DND-41 (cell line): ENCODE measurements at regions not wholly inside any gene's neighbourhood (a gene's known extent, or its start where the extent isn't known, plus 50 kb on each side); places are given as distances from the start of the nearest gene placed in this dataset.

Experiments
- ATAC-seq: fragments of 200-7000 bp; cut with Tn5 transposase; 3 replicates; pipeline ENCODE4 v1.9.1; 2021; ENCODE audit warnings: low read depth; ENCODE audit not compliant: insufficient read depth
- DNase-seq: peaks from one replicate; pipeline ENCODE4 v3.0.0-alpha.2; 2020
- H2AFZ ChIP-seq: 2 replicates; pipeline ENCODE4 v1.6.0; 2012; ENCODE audit warnings: low read depth, low read length
- H3K27ac ChIP-seq: 2 replicates; pipeline ENCODE4 v1.5.1; 2012; ENCODE audit warnings: low read length, inconsistent platforms
- H3K27me3 ChIP-seq: fragments of 200-600 bp; sonication (generic); 2 replicates; pipeline ENCODE4 v1.6.0; 2012; ENCODE audit warnings: low read length, mild to moderate bottlenecking, inconsistent platforms; ENCODE audit not compliant: insufficient read depth, poor library complexity
- H3K36me3 ChIP-seq: 2 replicates; pipeline ENCODE4 v1.5.1; 2012; ENCODE audit warnings: low read length, inconsistent platforms; ENCODE audit not compliant: insufficient read depth
- H3K4me1 ChIP-seq: 2 replicates; pipeline ENCODE4 v1.5.1; 2012; ENCODE audit warnings: mild to moderate bottlenecking, low read length; ENCODE audit not compliant: insufficient read depth
- H3K4me2 ChIP-seq: 2 replicates; pipeline ENCODE4 v1.6.0; 2012; ENCODE audit warnings: mild to moderate bottlenecking, moderate library complexity, low read length, inconsistent platforms; ENCODE audit not compliant: insufficient read depth
- H3K4me3 ChIP-seq, 2 experiments: fragments of 200-600 bp in 1 of 2; shearing (Covaris generic) in 1 of 2; 2 replicates each; pipeline ENCODE4 v1.5.1; 2012 to 2016; ENCODE audit warnings: inconsistent platforms in 2 of 2, low read length in 2 of 2, mild to moderate bottlenecking in 2 of 2, low read depth in 1 of 2, moderate library complexity in 1 of 2
- H3K79me2 ChIP-seq: 2 replicates; pipeline ENCODE4 v1.6.0; 2012; ENCODE audit warnings: low read length, inconsistent platforms; ENCODE audit not compliant: insufficient read depth
- H3K9ac ChIP-seq: 2 replicates; pipeline ENCODE4 v1.6.0; 2012; ENCODE audit warnings: low read depth, mild to moderate bottlenecking, inconsistent platforms, low read length, moderate library complexity
- H3K9me3 ChIP-seq: 2 replicates; pipeline ENCODE4 v1.5.1; 2012; ENCODE audit warnings: low read length, moderate library complexity, mild to moderate bottlenecking, inconsistent platforms; ENCODE audit not compliant: insufficient read depth, severe bottlenecking
- H4K20me1 ChIP-seq: 2 replicates; pipeline ENCODE4 v1.6.0; 2012; ENCODE audit warnings: low read length; ENCODE audit not compliant: insufficient read depth
- CTCF ChIP-seq: IDR thresholded peaks from 2 replicates; pipeline ENCODE4 v1.5.1; 2012; ENCODE audit warnings: borderline replicate concordance, low read length, moderate library complexity, mild to moderate bottlenecking; ENCODE audit not compliant: poor library complexity, severe bottlenecking; ENCODE audit errors: extremely low read depth
- EZH2 ChIP-seq: IDR thresholded peaks from 3 replicates; pipeline ENCODE4 v1.6.1; 2012; ENCODE audit warnings: borderline replicate concordance, low read depth, mild to moderate bottlenecking, moderate library complexity, low read length, inconsistent platforms; ENCODE audit not compliant: severe bottlenecking

DNA sequence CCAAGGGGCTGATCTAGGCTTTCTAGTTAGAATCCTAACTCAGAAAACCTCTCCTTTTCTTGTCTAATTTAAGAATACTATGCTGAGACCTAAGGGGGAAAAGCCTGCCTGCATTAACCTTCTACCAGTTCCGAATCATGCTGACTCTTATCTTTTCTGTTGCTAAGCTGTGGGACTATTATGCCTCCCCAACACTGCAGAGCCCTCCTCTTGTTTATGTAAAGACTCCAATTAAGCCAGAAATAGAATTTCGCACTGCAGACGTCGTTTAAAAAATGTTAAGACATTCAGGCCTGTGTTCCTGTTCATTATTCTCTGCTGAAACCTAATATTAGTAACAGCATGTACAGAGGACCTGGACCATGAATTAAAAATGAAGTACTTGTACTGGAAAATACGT lies 310.6 kb upstream of the ATP11B start:
- no peak for TF ChIP-seq EZH2
- TF ChIP-seq CTCF: no peak
- Histone ChIP-seq H3K4me1 (no peaks in the 10 kb centered on the region), H3K27me3 (no peaks in the 10 kb centered on the region), H3K9ac (no peak overlapping the region), H3K36me3 (no peaks in the 10 kb centered on the region), H4K20me1 (no peaks in the 10 kb centered on the region), H3K79me2 (no peaks in the 10 kb centered on the region), H3K27ac (no peak overlapping the region), H3K9me3 (no peaks in the 10 kb centered on the region), H3K4me2 (no peak overlapping the region), H2AFZ (no peak overlapping the region), H3K4me3 (no peak overlapping the region)
- DNase-seq (no peak), ATAC-seq (no peak)

DNA sequence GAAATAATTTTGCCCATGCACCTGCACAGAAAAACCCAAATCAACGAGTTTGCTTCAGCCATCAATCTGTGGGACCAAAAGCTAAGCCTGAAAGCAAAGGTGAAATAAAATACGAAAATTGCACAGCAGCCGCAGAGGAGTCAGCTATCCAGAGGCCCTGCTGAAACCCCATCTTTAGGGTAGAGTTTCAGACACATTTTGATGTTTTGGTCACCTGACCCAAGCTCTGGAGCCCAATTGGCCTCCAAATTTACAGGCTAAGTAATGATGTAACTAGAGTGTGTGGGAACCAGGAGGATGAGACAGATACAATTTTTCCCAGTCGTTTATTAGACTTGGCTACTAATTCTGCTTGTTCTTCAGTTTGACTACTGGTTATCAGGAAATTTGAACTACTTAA lies 308.6 kb upstream of the ATP11B start:
- Histone ChIP-seq H3K79me2 (no peaks in the 10 kb centered on the region), H3K36me3 (no peaks in the 10 kb centered on the region), H4K20me1 (no peaks in the 10 kb centered on the region), H3K9me3 (no peaks in the 10 kb centered on the region), H3K9ac (no peak overlapping the region), H3K4me1 (no peaks in the 10 kb centered on the region), H3K4me2 (no peak overlapping the region), H3K27me3 (no peaks in the 10 kb centered on the region), H2AFZ (no peak overlapping the region), H3K4me3 (no peak overlapping the region), H3K27ac (no peak overlapping the region)
- no peak for DNase-seq
- TF ChIP-seq EZH2 (no peak), CTCF (no peak)
- ATAC-seq: no peak

DNA sequence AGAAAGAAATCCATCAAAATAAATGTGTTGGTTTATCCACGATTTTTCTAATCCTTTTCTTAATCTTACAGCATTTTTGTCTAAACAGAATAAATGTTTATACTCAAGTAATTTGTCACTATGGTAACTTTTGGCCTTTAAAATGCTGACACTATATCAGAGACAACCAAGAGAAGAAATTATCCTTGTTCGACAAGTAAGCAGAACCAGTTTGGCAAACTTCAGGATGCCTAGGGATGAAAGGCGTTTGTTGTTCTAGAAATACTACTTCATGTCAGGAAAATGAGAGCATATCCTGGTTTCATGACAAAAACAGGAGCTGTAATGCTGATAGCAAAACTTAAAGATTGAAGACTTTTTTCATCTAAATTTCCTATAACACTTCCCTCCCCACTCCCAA lies 308.0 kb upstream of the ATP11B start:
- Histone ChIP-seq H3K79me2 (no peaks in the 10 kb centered on the region), H3K4me2 (no peak overlapping the region), H3K27me3 (no peaks in the 10 kb centered on the region), H3K36me3 (no peaks in the 10 kb centered on the region), H3K4me1 (no peaks in the 10 kb centered on the region), H4K20me1 (no peaks in the 10 kb centered on the region), H3K9me3 (no peaks in the 10 kb centered on the region), H3K9ac (no peak overlapping the region), H3K27ac (no peak overlapping the region), H2AFZ (no peak overlapping the region), H3K4me3 (no peak overlapping the region)
- DNase-seq (no peak), ATAC-seq (no peak)
- no peak for TF ChIP-seq CTCF
- no peak for TF ChIP-seq EZH2

DNA sequence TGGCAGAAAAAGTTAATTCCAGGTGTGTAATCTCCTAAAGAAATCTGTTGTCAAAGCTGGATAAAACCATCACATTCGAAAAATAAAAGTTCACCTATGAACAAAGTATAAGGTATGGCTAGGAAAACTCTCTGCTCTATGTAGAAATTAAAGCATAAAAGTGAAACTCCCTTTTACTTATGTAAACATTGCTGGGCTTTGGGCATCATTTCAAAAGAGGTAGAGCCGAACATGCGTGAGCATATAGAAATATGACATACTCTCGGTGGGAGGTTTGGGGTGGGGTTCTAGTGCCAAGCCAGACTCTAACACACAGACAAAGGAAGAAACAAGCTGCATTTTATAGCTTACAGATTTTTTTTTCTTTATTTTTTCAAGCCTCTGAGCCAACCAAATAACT lies 306.8 kb upstream of the ATP11B start:
- Histone ChIP-seq H3K27ac (no peak overlapping the region), H2AFZ (no peak overlapping the region), H4K20me1 (no peaks in the 10 kb centered on the region), H3K4me1 (no peaks in the 10 kb centered on the region), H3K9ac (no peak overlapping the region), H3K4me2 (no peak overlapping the region), H3K9me3 (no peaks in the 10 kb centered on the region), H3K79me2 (no peaks in the 10 kb centered on the region), H3K36me3 (no peaks in the 10 kb centered on the region), H3K27me3 (no peaks in the 10 kb centered on the region), H3K4me3 (no peak overlapping the region)
- DNase-seq: no peak
- no peak for ATAC-seq
- TF ChIP-seq CTCF: no peak
- no peak for TF ChIP-seq EZH2
